ENCODE measurements at regions not wholly inside any gene's neighbourhood (a gene's known extent, or its start where the extent isn't known, plus 50 kb on each side); places are given as distances from the start of the nearest gene placed in this dataset.

DNA sequence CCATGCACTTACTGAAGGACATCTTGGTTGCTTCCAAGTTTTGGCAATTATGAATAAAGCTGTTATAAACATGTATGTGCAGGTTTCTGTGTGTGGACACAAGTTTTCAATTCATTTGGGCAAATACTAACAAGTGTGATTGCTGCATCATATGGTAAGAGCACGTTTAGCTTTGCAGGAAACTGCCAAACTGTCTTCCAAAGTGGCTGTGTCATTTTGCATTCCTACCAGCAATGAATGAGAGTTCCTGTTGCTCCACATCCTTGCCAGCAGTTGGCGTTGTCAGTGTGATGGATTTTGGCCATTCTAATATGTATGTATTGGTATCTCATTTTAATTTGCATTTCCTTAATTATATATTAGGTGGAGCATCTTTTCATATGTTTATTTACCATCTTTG lies 280.1 kb downstream of the SV2B start:
- H4K20me1 ChIP-seq (ENCODE audit: insufficient read depth), result no peaks in the 10 kb centered on the region
- no peaks in the 10 kb centered on the region for H3K9me3 ChIP-seq (ENCODE audit: control insufficient read depth in 1 of 2, insufficient read depth in 1 of 2, low read depth in 1 of 2, low read length in 2 of 2)
- RAD21 ChIA-PET (ENCODE audit: low non-redundant PET in 1 of 2, low total read pairs in 2 of 2, uncharacterized antibody in 2 of 2, unreplicated experiment in 2 of 2), result no interaction called here
- no peak overlapping the region for H3K27ac ChIP-seq (ENCODE audit: low read depth, low read length)
- H3K4me1 ChIP-seq (ENCODE audit: control insufficient read depth in 1 of 2, insufficient read depth in 2 of 2, low read length in 2 of 2), result no peaks in the 10 kb centered on the region
- CTCF ChIA-PET, result no interaction called here
- H3K27me3 ChIP-seq (ENCODE audit: insufficient read depth, low read length), result peaks cover 24% of the 10 kb centered on the region
- no peaks in the 10 kb centered on the region for H3K36me3 ChIP-seq (ENCODE audit: control insufficient read depth in 1 of 2, insufficient read depth in 2 of 2, low read length in 2 of 2)
- intact Hi-C loops (cut with micrococcal nuclease), result no loop called here
- H2AFZ ChIP-seq (ENCODE audit: low read depth, low read length, poor library complexity, severe bottlenecking), result no peak overlapping the region
- H3K9me2 ChIP-seq (ENCODE audit: insufficient read depth), result no peaks in the 10 kb centered on the region
- DNase-seq (ENCODE audit: low read depth, low spot score) (no peak), ATAC-seq (no peak)
- TF ChIP-seq, protein P1, sequence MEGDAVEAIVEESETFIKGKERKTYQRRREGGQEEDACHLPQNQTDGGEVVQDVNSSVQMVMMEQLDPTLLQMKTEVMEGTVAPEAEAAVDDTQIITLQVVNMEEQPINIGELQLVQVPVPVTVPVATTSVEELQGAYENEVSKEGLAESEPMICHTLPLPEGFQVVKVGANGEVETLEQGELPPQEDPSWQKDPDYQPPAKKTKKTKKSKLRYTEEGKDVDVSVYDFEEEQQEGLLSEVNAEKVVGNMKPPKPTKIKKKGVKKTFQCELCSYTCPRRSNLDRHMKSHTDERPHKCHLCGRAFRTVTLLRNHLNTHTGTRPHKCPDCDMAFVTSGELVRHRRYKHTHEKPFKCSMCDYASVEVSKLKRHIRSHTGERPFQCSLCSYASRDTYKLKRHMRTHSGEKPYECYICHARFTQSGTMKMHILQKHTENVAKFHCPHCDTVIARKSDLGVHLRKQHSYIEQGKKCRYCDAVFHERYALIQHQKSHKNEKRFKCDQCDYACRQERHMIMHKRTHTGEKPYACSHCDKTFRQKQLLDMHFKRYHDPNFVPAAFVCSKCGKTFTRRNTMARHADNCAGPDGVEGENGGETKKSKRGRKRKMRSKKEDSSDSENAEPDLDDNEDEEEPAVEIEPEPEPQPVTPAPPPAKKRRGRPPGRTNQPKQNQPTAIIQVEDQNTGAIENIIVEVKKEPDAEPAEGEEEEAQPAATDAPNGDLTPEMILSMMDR (IDR thresholded peaks at IDR 0.05 in 2 of 3, conservative IDR thresholded peaks at IDR 0.05 in 1 of 3; ENCODE audit: borderline replicate concordance in 1 of 3, insufficient read depth in 1 of 3, low read depth in 2 of 3, low read length in 2 of 3), result peak in 2 of 3 experiments; percentile 11 to 27; a peak in 1 of 6 replicates
- TF ChIP-seq SIN3A (IDR thresholded peaks at IDR 0.05; ENCODE audit: low read depth), result no peak
- no TSS peak for BruUV-seq (replicated peaks)
- H3K4me3 ChIP-seq (replicated peaks in 1 of 2; ENCODE audit: low read depth in 1 of 2, low read length in 2 of 2), result no peak overlapping the region
- H3K4me2 ChIP-seq (ENCODE audit: low read length), result no peak overlapping the region
- no peak overlapping the region for H3K9ac ChIP-seq (ENCODE audit: low read length)
- H3K79me2 ChIP-seq (ENCODE audit: insufficient read depth, low read length), result no peaks in the 10 kb centered on the region
- POLR2A ChIA-PET, result no interaction called here

DNA sequence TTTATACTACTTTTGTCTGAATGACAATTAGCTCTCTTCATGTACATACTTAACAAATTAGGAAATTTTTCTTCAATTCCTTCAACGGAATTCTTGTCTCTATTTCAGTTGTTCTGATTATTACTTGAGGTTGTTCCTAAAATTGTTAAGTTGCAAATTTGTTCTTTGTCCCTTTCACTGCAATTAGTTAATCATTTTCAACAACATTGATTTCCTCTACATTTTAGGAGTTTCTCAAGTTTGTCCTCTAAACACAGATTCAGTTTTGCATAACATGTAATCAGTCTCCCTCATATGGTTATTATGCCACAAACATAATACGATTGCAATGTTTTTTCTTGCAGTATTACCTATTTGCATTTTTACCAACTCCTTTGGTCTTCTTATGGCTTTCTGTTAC lies 283.5 kb downstream of the SV2B start:
- H3K27me3 ChIP-seq (ENCODE audit: insufficient read depth, low read length), result peaks cover 11% of the 10 kb centered on the region; the same call in 1 of the 2 replicates
- intact Hi-C loops (cut with micrococcal nuclease), result no loop called here
- H3K79me2 ChIP-seq (ENCODE audit: insufficient read depth, low read length), result no peaks in the 10 kb centered on the region
- H3K9ac ChIP-seq (ENCODE audit: low read length), result no peak overlapping the region
- ATAC-seq (no peak), DNase-seq (ENCODE audit: low read depth, low spot score) (no peak)
- no peaks in the 10 kb centered on the region for H3K9me3 ChIP-seq (ENCODE audit: control insufficient read depth in 1 of 2, insufficient read depth in 1 of 2, low read depth in 1 of 2, low read length in 2 of 2)
- no peaks in the 10 kb centered on the region for H3K4me1 ChIP-seq (ENCODE audit: control insufficient read depth in 1 of 2, insufficient read depth in 2 of 2, low read length in 2 of 2)
- no peaks in the 10 kb centered on the region for H4K20me1 ChIP-seq (ENCODE audit: insufficient read depth)
- H3K4me3 ChIP-seq (replicated peaks in 1 of 2; ENCODE audit: low read depth in 1 of 2, low read length in 2 of 2), result no peak overlapping the region
- no peaks in the 10 kb centered on the region for H3K36me3 ChIP-seq (ENCODE audit: control insufficient read depth in 1 of 2, insufficient read depth in 2 of 2, low read length in 2 of 2)
- H2AFZ ChIP-seq (ENCODE audit: low read depth, low read length, poor library complexity, severe bottlenecking), result no peak overlapping the region
- no peaks in the 10 kb centered on the region for H3K9me2 ChIP-seq (ENCODE audit: insufficient read depth)
- H3K27ac ChIP-seq (ENCODE audit: low read depth, low read length), result no peak overlapping the region
- ChIA-PET RAD21 (ENCODE audit: low non-redundant PET in 1 of 2, low total read pairs in 2 of 2, uncharacterized antibody in 2 of 2, unreplicated experiment in 2 of 2) (no interaction called here), CTCF (no interaction called here), POLR2A (no interaction called here)
- H3K4me2 ChIP-seq (ENCODE audit: low read length), result no peak overlapping the region
- BruUV-seq (replicated peaks), result no TSS peak
- TF ChIP-seq POLR2AphosphoS5 (IDR thresholded peaks at IDR 0.05; ENCODE audit: low read depth, low read length), result no peak
- TF ChIP-seq, protein P2, sequence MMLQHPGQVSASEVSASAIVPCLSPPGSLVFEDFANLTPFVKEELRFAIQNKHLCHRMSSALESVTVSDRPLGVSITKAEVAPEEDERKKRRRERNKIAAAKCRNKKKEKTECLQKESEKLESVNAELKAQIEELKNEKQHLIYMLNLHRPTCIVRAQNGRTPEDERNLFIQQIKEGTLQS (IDR thresholded peaks at IDR 0.05), result no peak
- no peak for TF ChIP-seq RAD21 (IDR thresholded peaks at IDR 0.05; ENCODE audit: low read depth)
- TF ChIP-seq, protein P3, sequence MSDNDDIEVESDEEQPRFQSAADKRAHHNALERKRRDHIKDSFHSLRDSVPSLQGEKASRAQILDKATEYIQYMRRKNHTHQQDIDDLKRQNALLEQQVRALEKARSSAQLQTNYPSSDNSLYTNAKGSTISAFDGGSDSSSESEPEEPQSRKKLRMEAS (IDR thresholded peaks at IDR 0.05), result no peak
- TF ChIP-seq YY1 (IDR thresholded peaks at IDR 0.05; ENCODE audit: extremely low read depth, insufficient replicate concordance, low read depth, low read length), result no peak
- TF ChIP-seq ZNF274 (IDR thresholded peaks at IDR 0.05; ENCODE audit: low read depth, low read length), result no peak
- no peak for TF ChIP-seq SRF (IDR thresholded peaks at IDR 0.05; ENCODE audit: low read depth)
- TF ChIP-seq, protein P4, sequence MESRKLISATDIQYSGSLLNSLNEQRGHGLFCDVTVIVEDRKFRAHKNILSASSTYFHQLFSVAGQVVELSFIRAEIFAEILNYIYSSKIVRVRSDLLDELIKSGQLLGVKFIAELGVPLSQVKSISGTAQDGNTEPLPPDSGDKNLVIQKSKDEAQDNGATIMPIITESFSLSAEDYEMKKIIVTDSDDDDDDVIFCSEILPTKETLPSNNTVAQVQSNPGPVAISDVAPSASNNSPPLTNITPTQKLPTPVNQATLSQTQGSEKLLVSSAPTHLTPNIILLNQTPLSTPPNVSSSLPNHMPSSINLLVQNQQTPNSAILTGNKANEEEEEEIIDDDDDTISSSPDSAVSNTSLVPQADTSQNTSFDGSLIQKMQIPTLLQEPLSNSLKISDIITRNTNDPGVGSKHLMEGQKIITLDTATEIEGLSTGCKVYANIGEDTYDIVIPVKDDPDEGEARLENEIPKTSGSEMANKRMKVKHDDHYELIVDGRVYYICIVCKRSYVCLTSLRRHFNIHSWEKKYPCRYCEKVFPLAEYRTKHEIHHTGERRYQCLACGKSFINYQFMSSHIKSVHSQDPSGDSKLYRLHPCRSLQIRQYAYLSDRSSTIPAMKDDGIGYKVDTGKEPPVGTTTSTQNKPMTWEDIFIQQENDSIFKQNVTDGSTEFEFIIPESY (IDR thresholded peaks at IDR 0.05; ENCODE audit: extremely low read depth, insufficient replicate concordance, low read length), result no peak
- no peak for TF ChIP-seq SIN3A (IDR thresholded peaks at IDR 0.05; ENCODE audit: low read depth)
- TF ChIP-seq ZFX (IDR thresholded peaks at IDR 0.05), result no peak
- TF ChIP-seq, protein P5, sequence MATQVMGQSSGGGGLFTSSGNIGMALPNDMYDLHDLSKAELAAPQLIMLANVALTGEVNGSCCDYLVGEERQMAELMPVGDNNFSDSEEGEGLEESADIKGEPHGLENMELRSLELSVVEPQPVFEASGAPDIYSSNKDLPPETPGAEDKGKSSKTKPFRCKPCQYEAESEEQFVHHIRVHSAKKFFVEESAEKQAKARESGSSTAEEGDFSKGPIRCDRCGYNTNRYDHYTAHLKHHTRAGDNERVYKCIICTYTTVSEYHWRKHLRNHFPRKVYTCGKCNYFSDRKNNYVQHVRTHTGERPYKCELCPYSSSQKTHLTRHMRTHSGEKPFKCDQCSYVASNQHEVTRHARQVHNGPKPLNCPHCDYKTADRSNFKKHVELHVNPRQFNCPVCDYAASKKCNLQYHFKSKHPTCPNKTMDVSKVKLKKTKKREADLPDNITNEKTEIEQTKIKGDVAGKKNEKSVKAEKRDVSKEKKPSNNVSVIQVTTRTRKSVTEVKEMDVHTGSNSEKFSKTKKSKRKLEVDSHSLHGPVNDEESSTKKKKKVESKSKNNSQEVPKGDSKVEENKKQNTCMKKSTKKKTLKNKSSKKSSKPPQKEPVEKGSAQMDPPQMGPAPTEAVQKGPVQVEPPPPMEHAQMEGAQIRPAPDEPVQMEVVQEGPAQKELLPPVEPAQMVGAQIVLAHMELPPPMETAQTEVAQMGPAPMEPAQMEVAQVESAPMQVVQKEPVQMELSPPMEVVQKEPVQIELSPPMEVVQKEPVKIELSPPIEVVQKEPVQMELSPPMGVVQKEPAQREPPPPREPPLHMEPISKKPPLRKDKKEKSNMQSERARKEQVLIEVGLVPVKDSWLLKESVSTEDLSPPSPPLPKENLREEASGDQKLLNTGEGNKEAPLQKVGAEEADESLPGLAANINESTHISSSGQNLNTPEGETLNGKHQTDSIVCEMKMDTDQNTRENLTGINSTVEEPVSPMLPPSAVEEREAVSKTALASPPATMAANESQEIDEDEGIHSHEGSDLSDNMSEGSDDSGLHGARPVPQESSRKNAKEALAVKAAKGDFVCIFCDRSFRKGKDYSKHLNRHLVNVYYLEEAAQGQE (IDR thresholded peaks at IDR 0.05; ENCODE audit: low read depth), result no peak
- no peak for TF ChIP-seq JUND (IDR thresholded peaks at IDR 0.05)

Data from HCT116 (cell line).